ENCODE measurements at regions not wholly inside any gene's neighbourhood (a gene's known extent, or its start where the extent isn't known, plus 50 kb on each side); places are given as distances from the start of the nearest gene placed in this dataset.

GRCh38 chr2:18762667-18763066, 173.3 kb upstream of the NT5C1B start:
- no peak for DNase-seq (ENCODE audit: insufficient read length, low spot score)
- FAIRE-seq = no peak
- TF ChIP-seq CTCF (IDR thresholded peaks at IDR 0.05; ENCODE audit: insufficient read depth, missing control alignments) = no peak

GRCh38 chr2:18754286-18754685, 164.9 kb upstream of the NT5C1B start:
- DNase-seq (ENCODE audit: insufficient read length, low spot score) = no peak
- no peak for TF ChIP-seq CTCF (IDR thresholded peaks at IDR 0.05; ENCODE audit: insufficient read depth, missing control alignments)
- FAIRE-seq = no peak

- FAIRE-seq (no peak), DNase-seq (ENCODE audit: insufficient read length, low spot score) (no peak)
- TF ChIP-seq CTCF (IDR thresholded peaks at IDR 0.05; ENCODE audit: insufficient read depth, missing control alignments) = no peak
Observed at GRCh38 chr2:18753722-18754121, 164.4 kb upstream of the NT5C1B start.

- TF ChIP-seq CTCF (IDR thresholded peaks at IDR 0.05; ENCODE audit: insufficient read depth, missing control alignments) = peak; percentile 5
- FAIRE-seq (no peak), DNase-seq (ENCODE audit: insufficient read length, low spot score) (no peak)
Observed at GRCh38 chr2:18752667-18753422, 163.5 kb upstream of the NT5C1B start.

GRCh38 chr2:18752022-18752493, 162.7 kb upstream of the NT5C1B start:
- no peak for TF ChIP-seq CTCF (IDR thresholded peaks at IDR 0.05; ENCODE audit: insufficient read depth, missing control alignments)
- no peak for DNase-seq (ENCODE audit: insufficient read length, low spot score)
- no peak for FAIRE-seq

- no peak for DNase-seq (ENCODE audit: insufficient read length, low spot score)
- TF ChIP-seq CTCF (IDR thresholded peaks at IDR 0.05; ENCODE audit: insufficient read depth, missing control alignments) = no peak
- FAIRE-seq = no peak
Observed at GRCh38 chr2:18750672-18751554, 161.5 kb upstream of the NT5C1B start.

Data from D721Med (cell line).